Dermis microvascular lymphatic vessel endothelial cell (primary cell): ENCODE measurements at regions not wholly inside any gene's neighbourhood (a gene's known extent, or its start where the extent isn't known, plus 50 kb on each side); places are given as distances from the start of the nearest gene placed in this dataset.
"Not testable (repeated sequence)": the region's sequence is repeated elsewhere in the genome, so short reads cannot be mapped to it uniquely, and the experiment has no call there.

Experiments used
- DNase-seq, 2 donors: peaks; one replicate each; pipeline versions ENCODE4 v3.0.0 to v3.0.0-alpha.2; 2010; ENCODE audit warnings: low read depth in 2 of 2

DNA sequence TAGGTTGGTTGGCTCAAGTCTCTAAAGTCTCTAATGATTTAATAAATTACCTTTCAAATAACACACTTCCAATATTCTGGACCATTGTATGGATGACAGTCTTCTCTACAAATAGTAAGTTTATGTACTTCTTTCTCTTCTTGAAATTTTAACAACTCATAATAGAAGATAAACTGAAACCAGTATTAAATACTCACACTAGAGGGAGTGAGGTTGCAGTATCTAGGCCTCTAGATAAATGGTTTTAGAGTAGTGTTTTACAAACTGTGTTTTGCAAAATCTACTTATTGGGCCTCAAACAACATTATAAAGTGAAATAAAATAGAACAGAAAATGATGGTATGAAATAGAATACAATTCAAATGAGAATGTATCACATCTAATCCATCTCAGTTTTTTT, 479.9 kb upstream of the BRINP3 start:
- peak in 1 of 2 donors; percentile 0 for DNase-seq

DNA sequence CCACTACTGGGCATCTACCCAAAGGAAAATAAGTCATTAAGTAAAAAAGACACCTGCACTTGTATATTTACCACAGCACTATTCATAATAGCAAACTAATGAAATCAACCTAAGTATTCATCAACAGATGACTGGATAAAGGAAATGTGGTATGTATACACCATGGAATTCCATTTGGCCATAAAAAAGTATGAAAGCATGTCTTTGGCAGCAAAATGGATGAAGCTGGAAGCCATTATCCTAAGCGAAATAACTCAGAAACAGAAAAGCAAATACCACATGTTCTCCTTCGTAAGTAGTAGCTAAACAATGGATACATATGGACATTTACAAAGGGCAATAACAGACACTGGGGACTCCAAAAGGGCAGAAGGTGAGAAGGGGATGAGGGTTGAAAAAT, 485.7 kb upstream of the BRINP3 start:
- DNase-seq = no peak

- DNase-seq = no peak
These were observed 498.2 kb upstream of the BRINP3 start for GRCh38 chr1:190975827-190976226.

GRCh38 chr1:191002768-191003167, 525.1 kb upstream of the BRINP3 start:
- DNase-seq = no peak

- no peak for DNase-seq
These were observed 539.1 kb upstream of the BRINP3 start for GRCh38 chr1:191016765-191017164.

- peak in 1 of 2 donors; percentile 67 for DNase-seq
These were observed 545.2 kb upstream of the BRINP3 start for GRCh38 chr1:191022856-191023255.

DNA sequence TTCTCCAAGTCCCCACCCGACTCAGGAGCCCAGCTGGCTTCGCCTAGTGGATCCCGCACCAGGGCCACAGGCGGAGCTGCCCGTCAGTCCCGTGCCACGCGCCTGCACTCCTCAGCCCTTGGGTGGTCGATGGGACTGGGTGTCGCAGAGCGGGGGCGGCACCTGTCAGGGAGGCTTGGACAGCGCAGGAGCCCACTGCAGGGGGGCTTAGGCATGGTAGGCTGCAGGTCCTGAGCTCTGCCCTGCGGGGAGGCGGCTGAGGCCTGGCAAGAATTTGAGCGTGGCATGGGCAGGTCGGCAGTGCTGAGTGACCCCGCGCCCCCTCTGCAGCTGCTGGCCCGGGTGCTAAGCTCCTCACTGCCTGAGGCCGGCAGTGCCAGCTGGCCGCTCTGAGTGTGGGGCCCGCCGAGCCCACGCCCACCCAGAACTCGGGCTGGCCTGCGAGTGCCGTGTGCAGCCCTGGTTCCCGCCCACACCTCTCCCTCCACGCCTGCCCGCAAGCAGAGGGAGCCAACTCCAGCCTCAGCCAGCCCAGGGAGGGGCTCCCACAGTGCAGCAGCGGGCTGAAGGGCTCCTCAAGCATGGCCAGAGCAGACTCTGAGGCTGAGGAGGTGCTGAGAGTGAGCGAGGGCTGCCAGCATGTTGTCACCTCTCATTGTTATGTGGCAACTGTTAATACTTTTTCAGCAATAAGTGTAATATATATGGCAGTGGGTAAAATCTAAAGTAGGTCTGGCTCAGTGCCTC, 548.4 kb upstream of the BRINP3 start:
- no peak for DNase-seq

- DNase-seq = no peak
These were observed 549.2 kb upstream of the BRINP3 start for GRCh38 chr1:191026828-191027227.

DNA sequence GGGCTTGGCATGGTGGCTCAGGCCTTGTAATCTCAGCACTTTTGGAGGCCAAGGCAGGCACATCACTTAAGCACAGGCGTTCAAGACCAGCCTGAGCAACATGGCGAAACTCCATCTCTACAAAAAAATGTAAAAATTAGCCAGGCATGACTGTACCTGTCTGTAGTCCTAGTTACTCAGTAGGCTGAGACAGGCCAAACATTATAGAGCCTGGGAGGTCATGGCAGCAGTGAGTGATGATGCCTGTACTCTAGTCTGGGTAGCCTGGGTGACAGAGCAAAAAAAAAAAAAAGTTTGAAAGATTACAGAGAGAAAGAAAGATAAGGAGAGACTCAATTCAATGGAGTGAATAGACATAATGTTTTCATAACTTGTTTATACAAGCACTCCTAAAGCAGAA, 556.5 kb upstream of the BRINP3 start:
- no peak for DNase-seq

DNA sequence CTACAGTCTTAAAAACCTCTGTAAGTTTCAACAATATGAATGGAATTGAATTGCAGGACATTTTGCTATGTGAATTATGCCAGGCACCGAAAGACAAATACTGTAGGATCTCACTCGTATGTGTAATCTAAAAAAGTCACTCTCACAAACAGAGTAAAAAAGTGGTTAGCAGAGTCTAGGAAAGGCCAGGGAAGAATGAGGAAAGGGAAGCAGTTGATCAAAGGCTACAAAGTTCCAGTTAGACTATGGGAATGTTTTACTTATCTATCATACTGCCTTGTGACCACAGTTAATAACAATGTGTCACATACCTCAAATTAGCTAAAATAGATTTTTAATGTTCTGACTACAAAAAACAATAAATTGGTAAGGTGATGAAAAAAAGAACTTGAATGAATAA, 565.4 kb upstream of the BRINP3 start:
- DNase-seq = no peak

DNA sequence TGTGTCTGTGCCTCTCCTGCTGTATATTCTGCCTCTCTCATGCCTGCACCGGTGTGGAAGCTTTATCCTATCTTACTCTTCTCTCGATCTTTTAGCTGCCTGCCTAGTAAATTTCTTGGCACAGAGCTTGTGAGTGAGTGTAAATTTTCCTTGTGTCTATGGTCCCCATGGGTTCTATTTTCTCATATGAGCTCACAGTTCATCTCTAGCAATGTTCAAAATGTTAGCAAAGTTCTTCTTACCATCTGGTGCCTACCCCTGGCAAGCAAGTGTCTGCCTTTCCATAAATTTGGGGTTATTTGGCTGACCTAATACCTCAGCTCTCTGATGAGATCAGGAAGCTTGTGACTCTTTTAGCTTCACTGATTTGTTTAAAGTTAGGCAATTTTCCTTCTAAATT, 572.1 kb upstream of the BRINP3 start:
- DNase-seq = no peak

GRCh38 chr1:191052888-191053287, 575.2 kb upstream of the BRINP3 start:
- DNase-seq = no peak

DNA sequence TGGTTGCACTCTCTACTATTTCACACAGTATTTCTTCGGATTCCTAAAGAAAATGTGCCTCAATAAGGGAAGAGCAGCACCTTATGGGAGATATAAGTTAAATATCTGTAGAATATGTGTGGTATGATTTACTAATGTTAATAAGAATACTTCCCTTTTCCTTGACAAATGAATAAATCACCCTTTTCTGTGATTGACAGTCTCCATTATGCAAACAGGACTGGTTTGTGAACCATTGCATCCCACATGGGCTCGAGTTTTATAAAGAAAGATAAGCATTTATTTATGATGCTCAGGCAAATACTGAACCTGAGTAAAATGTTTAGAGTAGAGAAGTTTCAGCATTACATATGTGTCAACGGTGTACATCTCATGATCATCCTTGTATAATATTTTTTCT, 587.7 kb upstream of the BRINP3 start:
- DNase-seq = no peak

GRCh38 chr1:191065771-191066170, 588.1 kb upstream of the BRINP3 start:
- DNase-seq = no peak

- no peak for DNase-seq
These were observed 597.2 kb upstream of the BRINP3 start for GRCh38 chr1:191074881-191075280.

GRCh38 chr1:191083090-191083489, 605.4 kb upstream of the BRINP3 start:
- not testable (repeated sequence) for DNase-seq

DNA sequence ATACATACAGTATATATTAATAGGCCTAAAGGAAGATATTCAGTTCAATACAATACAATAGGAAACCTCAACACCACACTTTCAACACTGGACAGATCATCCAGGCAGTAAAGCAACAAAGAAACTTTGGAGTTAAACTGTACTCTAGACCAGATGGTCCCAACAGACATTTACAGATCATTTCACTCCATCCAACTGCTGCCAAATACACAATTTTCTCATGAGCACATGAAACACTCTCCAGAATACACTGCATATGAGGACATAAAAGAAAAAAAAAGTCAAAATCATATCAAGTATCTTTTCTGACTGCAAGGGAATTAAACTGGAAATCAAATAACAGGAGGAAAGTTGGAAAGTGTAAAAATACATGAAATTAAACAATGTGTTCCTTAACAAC, 607.5 kb upstream of the BRINP3 start:
- DNase-seq = no peak

GRCh38 chr1:191086910-191087309, 609.2 kb upstream of the BRINP3 start:
- no peak for DNase-seq

GRCh38 chr1:191096405-191096804, 618.7 kb upstream of the BRINP3 start:
- no peak for DNase-seq

- no peak for DNase-seq
These were observed 622.0 kb upstream of the BRINP3 start for GRCh38 chr1:191099696-191100095.

DNA sequence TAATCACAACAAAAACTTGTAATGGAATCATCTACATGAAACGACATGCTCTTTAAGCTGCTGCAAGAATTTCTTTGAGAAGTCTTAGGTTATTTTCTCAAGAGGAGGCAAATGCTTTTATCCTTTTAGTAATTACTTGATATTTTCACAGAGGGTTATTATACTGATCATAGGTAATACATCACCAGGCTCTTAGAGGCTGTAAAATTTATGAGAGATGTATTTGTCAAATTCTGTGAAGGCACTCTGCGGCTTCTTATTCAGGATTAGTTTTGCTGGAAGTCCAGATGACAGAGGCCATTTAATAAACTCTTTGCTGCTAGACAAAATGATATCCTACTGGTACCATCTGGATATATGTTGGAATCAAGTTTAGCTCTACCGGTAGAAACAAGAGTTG, 624.3 kb upstream of the BRINP3 start:
- DNase-seq = no peak

DNA sequence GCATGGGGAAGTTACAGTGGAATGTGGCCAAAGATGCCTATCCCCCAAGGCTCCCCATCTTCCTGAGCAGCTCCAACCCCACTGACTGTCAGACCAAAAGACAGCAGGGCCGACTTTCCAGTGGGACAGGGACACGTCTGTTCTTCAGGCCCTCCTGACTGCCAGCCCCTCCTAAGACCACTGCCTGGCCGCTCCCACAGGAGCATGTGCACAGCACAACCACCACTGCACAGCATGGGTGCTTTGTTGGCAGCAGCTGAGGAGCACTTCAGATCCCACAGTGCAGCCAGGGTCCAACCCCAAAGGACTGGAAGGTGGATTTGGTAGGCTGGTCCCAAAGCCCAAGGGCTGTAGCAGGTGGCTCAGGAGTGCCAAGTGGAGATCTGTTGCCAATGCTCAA, 648.3 kb upstream of the BRINP3 start:
- no peak for DNase-seq

GRCh38 chr1:191134796-191135195, 657.1 kb upstream of the BRINP3 start:
- peak; percentile 70 to 87 for DNase-seq

DNA sequence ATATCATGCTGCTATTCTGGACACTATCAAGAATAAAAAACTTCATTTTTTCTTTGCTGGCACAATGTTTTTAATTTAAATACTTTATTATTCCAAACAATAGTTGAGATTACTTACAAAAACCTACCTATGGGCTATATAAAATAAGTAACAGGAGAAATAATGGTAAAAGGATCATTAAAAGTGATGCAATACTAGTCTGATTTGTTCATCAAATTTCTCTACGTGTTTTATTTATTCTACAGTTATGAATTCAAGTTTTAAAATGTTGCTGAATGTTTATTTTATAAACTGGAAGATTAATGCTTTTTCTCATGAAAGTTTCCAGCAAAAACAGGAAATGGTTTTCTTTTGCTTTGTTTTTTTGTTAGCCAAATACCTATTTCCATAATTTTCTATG, 662.4 kb upstream of the BRINP3 start:
- DNase-seq = peak in 1 of 2 donors; percentile 29
